ENCODE measurements at regions not wholly inside any gene's neighbourhood (a gene's known extent, or its start where the extent isn't known, plus 50 kb on each side); places are given as distances from the start of the nearest gene placed in this dataset.

DNA sequence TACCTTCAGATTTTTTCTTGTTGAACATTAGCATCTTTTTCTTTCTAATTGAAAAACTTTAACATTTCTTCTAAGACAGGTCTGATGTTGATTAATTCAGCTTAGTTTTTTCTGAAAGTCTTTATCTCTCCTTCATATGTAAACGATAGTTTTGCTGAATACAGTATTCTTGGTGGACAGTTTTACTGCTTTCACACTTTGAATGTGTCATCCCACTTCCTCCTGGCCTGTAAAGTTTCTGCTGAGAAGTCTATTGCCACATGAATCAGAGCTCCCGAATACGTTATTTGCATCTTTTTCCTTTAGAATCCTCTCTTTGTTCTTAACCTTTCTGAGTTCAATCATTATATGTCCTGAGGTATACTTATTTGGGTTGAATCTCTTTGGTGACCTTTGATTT lies 344.2 kb downstream of the OLFM3 start:
- H3K9me3 ChIP-seq (ENCODE audit: severe bottlenecking), result no peaks in the 10 kb centered on the region
- no peaks in the 10 kb centered on the region for H3K36me3 ChIP-seq
- DNase-seq, result no peak
- H3K27ac ChIP-seq, result no peak overlapping the region
- peaks cover 18% of the 10 kb centered on the region for H3K27me3 ChIP-seq (ENCODE audit: insufficient read depth, low read depth, severe bottlenecking)
- TF ChIP-seq, protein P1, sequence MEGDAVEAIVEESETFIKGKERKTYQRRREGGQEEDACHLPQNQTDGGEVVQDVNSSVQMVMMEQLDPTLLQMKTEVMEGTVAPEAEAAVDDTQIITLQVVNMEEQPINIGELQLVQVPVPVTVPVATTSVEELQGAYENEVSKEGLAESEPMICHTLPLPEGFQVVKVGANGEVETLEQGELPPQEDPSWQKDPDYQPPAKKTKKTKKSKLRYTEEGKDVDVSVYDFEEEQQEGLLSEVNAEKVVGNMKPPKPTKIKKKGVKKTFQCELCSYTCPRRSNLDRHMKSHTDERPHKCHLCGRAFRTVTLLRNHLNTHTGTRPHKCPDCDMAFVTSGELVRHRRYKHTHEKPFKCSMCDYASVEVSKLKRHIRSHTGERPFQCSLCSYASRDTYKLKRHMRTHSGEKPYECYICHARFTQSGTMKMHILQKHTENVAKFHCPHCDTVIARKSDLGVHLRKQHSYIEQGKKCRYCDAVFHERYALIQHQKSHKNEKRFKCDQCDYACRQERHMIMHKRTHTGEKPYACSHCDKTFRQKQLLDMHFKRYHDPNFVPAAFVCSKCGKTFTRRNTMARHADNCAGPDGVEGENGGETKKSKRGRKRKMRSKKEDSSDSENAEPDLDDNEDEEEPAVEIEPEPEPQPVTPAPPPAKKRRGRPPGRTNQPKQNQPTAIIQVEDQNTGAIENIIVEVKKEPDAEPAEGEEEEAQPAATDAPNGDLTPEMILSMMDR (IDR thresholded peaks at IDR 0.05; ENCODE audit: low read depth, low read length), result no peak
- H3K4me3 ChIP-seq (ENCODE audit: low read depth, low read length), result no peak overlapping the region

DNA sequence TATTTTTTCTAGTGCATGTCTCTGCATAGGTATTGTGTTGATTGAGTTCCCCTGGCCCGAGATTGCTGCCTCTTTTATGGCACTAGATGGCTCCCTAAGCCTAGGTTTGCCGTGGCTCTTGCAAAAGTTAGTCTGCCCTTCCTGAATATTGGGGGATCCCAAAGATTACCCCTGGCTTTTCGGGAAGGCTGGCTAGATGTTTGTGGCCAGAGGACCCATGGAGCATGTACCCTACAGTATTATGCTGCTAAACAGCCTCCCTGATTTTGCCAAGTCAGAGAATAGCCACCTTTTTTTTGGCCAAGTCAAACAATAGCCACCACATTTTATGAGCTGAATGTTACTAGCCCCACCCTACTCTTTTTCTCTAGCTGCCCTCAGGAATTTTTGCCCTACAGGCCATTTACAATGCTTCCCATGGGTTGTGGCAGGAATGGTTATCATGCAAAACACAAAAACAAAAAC lies 343.2 kb downstream of the OLFM3 start:
- peak; percentile 25 for DNase-seq
- H3K4me3 ChIP-seq (ENCODE audit: low read depth, low read length), result no peak overlapping the region
- no peaks in the 10 kb centered on the region for H3K9me3 ChIP-seq (ENCODE audit: severe bottlenecking)
- no peak overlapping the region for H3K27ac ChIP-seq
- no peaks in the 10 kb centered on the region for H3K36me3 ChIP-seq
- peaks cover 20% of the 10 kb centered on the region for H3K27me3 ChIP-seq (ENCODE audit: insufficient read depth, low read depth, severe bottlenecking)
- TF ChIP-seq, protein P1 (IDR thresholded peaks at IDR 0.05; ENCODE audit: low read depth, low read length), result peak; percentile 61

- TF ChIP-seq, protein P1 (IDR thresholded peaks at IDR 0.05; ENCODE audit: low read depth, low read length), result no peak
- Histone ChIP-seq H3K27ac (no peak overlapping the region), H3K4me3 (ENCODE audit: low read depth, low read length) (no peak overlapping the region), H3K36me3 (no peaks in the 10 kb centered on the region), H3K9me3 (ENCODE audit: severe bottlenecking) (no peaks in the 10 kb centered on the region), H3K27me3 (ENCODE audit: insufficient read depth, low read depth, severe bottlenecking) (peaks cover 2% of the 10 kb centered on the region)
- no peak for DNase-seq
These were observed 332.0 kb downstream of the OLFM3 start for GRCh38 chr1:101664726-101665125.

DNA sequence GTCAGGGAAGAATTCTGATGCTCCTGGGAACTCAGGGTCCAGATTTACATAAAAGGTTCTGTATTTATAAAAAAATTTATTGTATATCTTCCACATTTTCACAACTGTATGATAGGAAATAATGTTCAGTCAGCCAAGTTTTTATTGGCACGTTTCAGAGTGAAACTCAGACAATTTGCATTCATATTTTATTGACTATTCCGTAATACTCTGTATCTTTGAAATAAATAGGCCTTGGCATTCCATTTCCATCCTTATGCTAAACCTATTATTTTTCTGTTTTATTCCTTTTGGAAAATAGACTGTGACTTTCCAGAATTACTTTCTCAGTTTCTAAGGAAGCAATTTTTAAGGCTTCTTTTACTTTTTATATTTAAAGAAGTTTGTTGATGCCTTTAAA lies 329.0 kb downstream of the OLFM3 start:
- Histone ChIP-seq H3K9me3 (ENCODE audit: severe bottlenecking) (no peaks in the 10 kb centered on the region), H3K4me3 (ENCODE audit: low read depth, low read length) (no peak overlapping the region), H3K27me3 (ENCODE audit: insufficient read depth, low read depth, severe bottlenecking) (peaks cover 2% of the 10 kb centered on the region), H3K27ac (no peak overlapping the region), H3K36me3 (no peaks in the 10 kb centered on the region)
- TF ChIP-seq, protein P1 (IDR thresholded peaks at IDR 0.05; ENCODE audit: low read depth, low read length), result no peak
- DNase-seq, result no peak

DNA sequence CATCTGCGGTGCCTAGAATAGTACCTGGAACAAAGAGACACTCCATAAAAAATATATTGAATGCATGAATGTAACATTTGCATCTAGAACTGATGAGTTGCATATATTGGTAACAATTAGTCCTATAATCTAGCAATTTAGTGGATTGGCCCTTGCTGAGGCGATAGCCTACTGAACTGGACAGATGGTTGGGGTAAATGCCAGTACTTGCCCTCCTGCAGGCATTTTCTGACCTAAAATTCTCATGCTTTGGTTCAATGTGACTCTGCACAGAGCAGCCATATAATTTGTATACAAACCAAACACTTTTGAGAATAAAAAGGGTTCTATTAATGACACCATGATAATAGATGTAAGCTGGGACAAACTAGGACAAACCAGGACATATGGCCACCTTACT lies 313.6 kb downstream of the OLFM3 start:
- TF ChIP-seq, protein P1 (IDR thresholded peaks at IDR 0.05; ENCODE audit: low read depth, low read length), result no peak
- no peaks in the 10 kb centered on the region for H3K9me3 ChIP-seq (ENCODE audit: severe bottlenecking)
- H3K27ac ChIP-seq, result no peak overlapping the region
- H3K36me3 ChIP-seq, result no peaks in the 10 kb centered on the region
- no peaks in the 10 kb centered on the region for H3K27me3 ChIP-seq (ENCODE audit: insufficient read depth, low read depth, severe bottlenecking)
- DNase-seq, result no peak
- no peak overlapping the region for H3K4me3 ChIP-seq (ENCODE audit: low read depth, low read length)

DNA sequence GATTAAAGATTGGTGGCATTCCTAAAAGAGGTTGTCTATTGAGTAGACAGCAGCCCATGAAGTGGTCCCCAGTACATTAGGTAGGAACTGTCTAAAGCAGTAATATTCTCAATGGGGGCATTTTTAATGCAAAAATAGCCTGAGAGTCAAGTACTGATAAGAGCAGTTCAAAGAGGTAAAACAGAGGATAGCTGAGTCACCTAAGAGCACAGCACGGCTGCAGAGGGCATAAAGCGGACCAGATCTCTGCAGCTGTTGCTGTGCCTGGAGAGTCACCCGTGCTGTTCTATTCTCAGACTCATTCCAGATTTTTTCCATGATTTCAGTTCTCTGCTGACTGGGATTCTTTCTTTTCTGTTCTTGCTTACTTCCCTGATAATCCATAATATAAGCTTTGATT lies 313.2 kb downstream of the OLFM3 start:
- TF ChIP-seq, protein P1 (IDR thresholded peaks at IDR 0.05; ENCODE audit: low read depth, low read length), result no peak
- Histone ChIP-seq H3K9me3 (ENCODE audit: severe bottlenecking) (no peaks in the 10 kb centered on the region), H3K27me3 (ENCODE audit: insufficient read depth, low read depth, severe bottlenecking) (no peaks in the 10 kb centered on the region), H3K27ac (no peak overlapping the region), H3K4me3 (ENCODE audit: low read depth, low read length) (no peak overlapping the region), H3K36me3 (no peaks in the 10 kb centered on the region)
- DNase-seq, result no peak
